CD1c-positive myeloid dendritic cell (primary cell): ENCODE measurements at regions not wholly inside any gene's neighbourhood (a gene's known extent, or its start where the extent isn't known, plus 50 kb on each side); places are given as distances from the start of the nearest gene placed in this dataset.
"Not testable (repeated sequence)": the region's sequence is repeated elsewhere in the genome, so short reads cannot be mapped to it uniquely, and the experiment has no call there.

Experiments used
- DNase-seq: peaks from one replicate; pipeline ENCODE4 v3.0.0-alpha.2; 2016; ENCODE audit errors: extremely low spot score

- DNase-seq, result no peak
Measured at GRCh38 chr2:120625865-120626560, 109.7 kb upstream of the GLI2 start.

- DNase-seq, result no peak
Measured at GRCh38 chr2:120626566-120626965, 109.1 kb upstream of the GLI2 start.

GRCh38 chr2:120628248-120628647 lies 107.4 kb upstream of the GLI2 start:
- DNase-seq, result no peak

GRCh38 chr2:120629241-120629895 lies 106.3 kb upstream of the GLI2 start:
- no peak for DNase-seq

- no peak for DNase-seq
Measured at GRCh38 chr2:120630031-120630701, 105.5 kb upstream of the GLI2 start.

- no peak for DNase-seq
Measured at GRCh38 chr2:120631236-120631635, 104.4 kb upstream of the GLI2 start.

GRCh38 chr2:120631724-120632123 lies 103.9 kb upstream of the GLI2 start:
- DNase-seq, result no peak

- DNase-seq, result no peak
Measured at GRCh38 chr2:120632796-120633646, 102.6 kb upstream of the GLI2 start.

GRCh38 chr2:120634533-120634932 lies 101.1 kb upstream of the GLI2 start:
- DNase-seq, result no peak

- DNase-seq, result no peak
Measured at GRCh38 chr2:120635146-120635545, 100.5 kb upstream of the GLI2 start.

- DNase-seq, result no peak
Measured at GRCh38 chr2:120637847-120638246, 97.8 kb upstream of the GLI2 start.

GRCh38 chr2:120638450-120638849 lies 97.2 kb upstream of the GLI2 start:
- no peak for DNase-seq

- DNase-seq, result no peak
Measured at GRCh38 chr2:120641366-120641771, 94.3 kb upstream of the GLI2 start.

- DNase-seq, result no peak
Measured at GRCh38 chr2:120642646-120643045, 93.0 kb upstream of the GLI2 start.

GRCh38 chr2:120646994-120647393 lies 88.7 kb upstream of the GLI2 start:
- DNase-seq, result no peak

- no peak for DNase-seq
Measured at GRCh38 chr2:120647487-120647886, 88.2 kb upstream of the GLI2 start.

GRCh38 chr2:120649381-120649780 lies 86.3 kb upstream of the GLI2 start:
- DNase-seq, result not testable (repeated sequence)

GRCh38 chr2:120650022-120650644 lies 85.5 kb upstream of the GLI2 start:
- no peak for DNase-seq

GRCh38 chr2:120651818-120652217 lies 83.8 kb upstream of the GLI2 start:
- DNase-seq, result no peak

GRCh38 chr2:120653046-120653445 lies 82.6 kb upstream of the GLI2 start:
- no peak for DNase-seq

- no peak for DNase-seq
Measured at GRCh38 chr2:120653871-120654270, 81.8 kb upstream of the GLI2 start.
